ENCODE measurements at regions not wholly inside any gene's neighbourhood (a gene's known extent, or its start where the extent isn't known, plus 50 kb on each side); places are given as distances from the start of the nearest gene placed in this dataset.
"Not testable (repeated sequence)": the region's sequence is repeated elsewhere in the genome, so short reads cannot be mapped to it uniquely, and the experiment has no call there.

- DNase-seq = no peak
These were observed 91.4 kb upstream of the GSE1 start for GRCh38 chr16:85521552-85522307.

GRCh38 chr16:85522308-85522841 is 90.7 kb upstream of the GSE1 start:
- DNase-seq = no peak

GRCh38 chr16:85522842-85523601 is 90.1 kb upstream of the GSE1 start:
- DNase-seq = no peak

GRCh38 chr16:85523602-85524364 is 89.3 kb upstream of the GSE1 start:
- no peak for DNase-seq

- DNase-seq = no peak
These were observed 88.8 kb upstream of the GSE1 start for GRCh38 chr16:85524365-85524629.

GRCh38 chr16:85524630-85525419 is 88.3 kb upstream of the GSE1 start:
- DNase-seq = peak; percentile 40 to 66

GRCh38 chr16:85525420-85526184 is 87.5 kb upstream of the GSE1 start:
- no peak for DNase-seq

GRCh38 chr16:85526185-85526974 is 86.7 kb upstream of the GSE1 start:
- no peak for DNase-seq

GRCh38 chr16:85527042-85527766 is 85.9 kb upstream of the GSE1 start:
- DNase-seq = no peak

GRCh38 chr16:85527767-85528297 is 85.3 kb upstream of the GSE1 start:
- DNase-seq = no peak

- no peak for DNase-seq
These were observed 84.4 kb upstream of the GSE1 start for GRCh38 chr16:85528528-85529387.

- no peak for DNase-seq
These were observed 83.4 kb upstream of the GSE1 start for GRCh38 chr16:85529489-85530369.

GRCh38 chr16:85530370-85530739 is 82.8 kb upstream of the GSE1 start:
- DNase-seq = no peak

GRCh38 chr16:85531516-85531915 is 81.6 kb upstream of the GSE1 start:
- DNase-seq = no peak

- DNase-seq = no peak
These were observed 81.0 kb upstream of the GSE1 start for GRCh38 chr16:85532147-85532546.

- DNase-seq = not testable (repeated sequence)
These were observed 79.5 kb upstream of the GSE1 start for GRCh38 chr16:85533593-85533992.

GRCh38 chr16:85534536-85535351 is 78.4 kb upstream of the GSE1 start:
- no peak for DNase-seq
